CD4-positive, alpha-beta T cell (primary cell): ENCODE measurements at regions not wholly inside any gene's neighbourhood (a gene's known extent, or its start where the extent isn't known, plus 50 kb on each side); places are given as distances from the start of the nearest gene placed in this dataset.

Experiments
- ATAC-seq: fragments of 200-7000 bp; cut with Tn5 transposase; one replicate; pipeline ENCODE4 v1.10.0; 2022; ENCODE audit warnings: mild to moderate bottlenecking; ENCODE audit not compliant: poor library complexity
- CTCF ChIA-PET: fragments of 350-600 bp; sonication (Branson Sonifier 250); formaldehyde crosslinking; loops from one replicate; lab custom pipeline; 2021; ENCODE audit warnings: antibody characterized with exemption, inconsistent platforms; lab: Charles Lee
- POLR2A ChIA-PET: fragments of 350-600 bp; sonication (Branson Sonifier 250); formaldehyde crosslinking; loops from one replicate; lab custom pipeline; 2021; ENCODE audit warnings: antibody characterized with exemption, inconsistent platforms; lab: Charles Lee
- DNase-seq, 14 experiments: peaks; one replicate each; pipeline ENCODE4 v3.0.0-alpha.2; 2013 to 2020; ENCODE audit warnings: mixed read lengths in 2 of 14
- H3K27ac ChIP-seq, 2 donors: one replicate each; pipeline versions ENCODE4 v1.5.1 to v1.7.0; 2013; ENCODE audit warnings: low read length in 2 of 2, low read depth in 1 of 2, mild to moderate bottlenecking in 1 of 2
- H3K27me3 ChIP-seq, 2 experiments: 1 replicate in 1 of 2; 2 replicates in 1 of 2; pipeline versions ENCODE4 v1.6.1 to v1.7.0; 2013; ENCODE audit warnings: low read length in 2 of 2, control low read depth in 1 of 2, mild to moderate bottlenecking in 1 of 2, moderate library complexity in 1 of 2; ENCODE audit not compliant: insufficient read depth in 2 of 2, control insufficient read depth in 1 of 2
- H3K36me3 ChIP-seq: one replicate; pipeline ENCODE4 v1.6.1; 2013; ENCODE audit warnings: low read length, control low read depth; ENCODE audit not compliant: insufficient read depth
- H3K4me1 ChIP-seq: one replicate; pipeline ENCODE4 v1.6.1; 2013; ENCODE audit warnings: low read length, control low read depth; ENCODE audit not compliant: insufficient read depth
- H3K4me3 ChIP-seq: one replicate; pipeline ENCODE4 v1.5.1; 2013; ENCODE audit warnings: mild to moderate bottlenecking, low read length, moderate library complexity
- H3K9me3 ChIP-seq, 2 experiments: 1 replicate in 1 of 2; 2 replicates in 1 of 2; pipeline versions ENCODE4 v1.6.1 to v1.7.0; 2013; ENCODE audit warnings: low read length in 2 of 2, mild to moderate bottlenecking in 2 of 2, control low read depth in 1 of 2, moderate library complexity in 1 of 2; ENCODE audit not compliant: control insufficient read depth in 1 of 2, insufficient read depth in 1 of 2
- H3K27ac Mint-ChIP-seq: one replicate; pipeline ENCODE4 v1.8.0; 2020; ENCODE audit warnings: mixed read lengths
- H3K27me3 Mint-ChIP-seq: one replicate; pipeline ENCODE4 v1.8.0; 2021; ENCODE audit warnings: mixed read lengths
- H3K36me3 Mint-ChIP-seq: one replicate; pipeline ENCODE4 v1.8.0; 2021; ENCODE audit warnings: low read depth, mixed read lengths
- H3K4me1 Mint-ChIP-seq: one replicate; pipeline ENCODE4 v1.8.0; 2021; ENCODE audit warnings: low read depth, mixed read lengths
- H3K4me3 Mint-ChIP-seq: one replicate; pipeline ENCODE4 v1.8.0; 2020; ENCODE audit warnings: mild to moderate bottlenecking, mixed read lengths
- H3K9me3 Mint-ChIP-seq: one replicate; pipeline ENCODE4 v1.8.0; 2020; ENCODE audit warnings: mixed read lengths
- CTCF ChIP-seq: fragments of 200-600 bp; IDR thresholded peaks from one replicate; pipeline ENCODE4 v1.8.0; 2022; ENCODE audit warnings: antibody characterized with exemption, mild to moderate bottlenecking
- intact Hi-C, 2 experiments: fragments of 100-400 bp; cut with DNase I in 1 of 2; cut with micrococcal nuclease in 1 of 2; formaldehyde crosslinking; loops; one replicate each; pipeline versions ENCODE4 v1.15.1 to v1.9.0; 2023 to 2025; cut with DNase I, micrococcal nuclease

- H3K27me3 Mint-ChIP-seq = no peaks in the 10 kb centered on the region
- H3K36me3 Mint-ChIP-seq = no peaks in the 10 kb centered on the region
- POLR2A ChIA-PET = interaction anchor here (1.1 to 1.3 kb wide), 2 partner anchors 19 to 87 kb away, joined by 3 to 5 read pairs; no protein-coding TSS in a partner anchor
- no peaks in the 10 kb centered on the region for H3K36me3 ChIP-seq
- intact Hi-C loops = no loop called here
- H3K27ac ChIP-seq = no peak overlapping the region
- H3K4me1 Mint-ChIP-seq = peaks cover 7% of the 10 kb centered on the region
- no peaks in the 10 kb centered on the region for H3K27me3 ChIP-seq
- no peak overlapping the region for H3K4me3 ChIP-seq
- CTCF ChIA-PET = no interaction called here
- H3K4me1 ChIP-seq = no peaks in the 10 kb centered on the region
- DNase-seq (no peak), ATAC-seq (no peak)
- no peak overlapping the region for H3K27ac Mint-ChIP-seq
- no peaks in the 10 kb centered on the region for H3K9me3 Mint-ChIP-seq
- no peak for TF ChIP-seq CTCF
- no peak overlapping the region for H3K4me3 Mint-ChIP-seq
- peaks cover 0 to 5% of the 10 kb centered on the region in 2 experiments for H3K9me3 ChIP-seq
Measured at GRCh38 chr14:97891515-97891914, 1094.3 kb downstream of the VRK1 start.

- DNase-seq (no peak), ATAC-seq (no peak)
- Mint-ChIP-seq H3K27ac (no peak overlapping the region), H3K27me3 (no peaks in the 10 kb centered on the region), H3K36me3 (no peaks in the 10 kb centered on the region), H3K4me1 (peaks cover 7% of the 10 kb centered on the region), H3K4me3 (no peak overlapping the region), H3K9me3 (no peaks in the 10 kb centered on the region)
- Histone ChIP-seq H3K36me3 (no peaks in the 10 kb centered on the region), H3K4me1 (no peaks in the 10 kb centered on the region), H3K27me3 (no peaks in the 10 kb centered on the region), H3K4me3 (no peak overlapping the region), H3K27ac (no peak overlapping the region), H3K9me3 (no peaks in the 10 kb centered on the region)
- intact Hi-C loops = no loop called here
- ChIA-PET CTCF (no interaction called here), POLR2A (no interaction called here)
- no peak for TF ChIP-seq CTCF
Measured at GRCh38 chr14:97894552-97894951, 1097.4 kb downstream of the VRK1 start.

- DNase-seq (no peak), ATAC-seq (no peak)
- Histone ChIP-seq H3K36me3 (no peaks in the 10 kb centered on the region), H3K4me3 (no peak overlapping the region), H3K9me3 (no peaks in the 10 kb centered on the region), H3K27me3 (no peaks in the 10 kb centered on the region), H3K4me1 (no peaks in the 10 kb centered on the region), H3K27ac (no peak overlapping the region)
- intact Hi-C loops = no loop called here
- H3K27ac Mint-ChIP-seq = no peak overlapping the region
- no peaks in the 10 kb centered on the region for H3K9me3 Mint-ChIP-seq
- no peaks in the 10 kb centered on the region for H3K27me3 Mint-ChIP-seq
- TF ChIP-seq CTCF = no peak
- CTCF ChIA-PET = interaction anchor here (0.6 kb wide), 1 partner anchor 425 kb away, joined by 3 read pairs; no protein-coding TSS in a partner anchor
- POLR2A ChIA-PET = interaction anchor here (0.6 to 1.2 kb wide), 3 partner anchors 17 to 74 kb away, joined by 3 read pairs; no protein-coding TSS in a partner anchor
- no peaks in the 10 kb centered on the region for H3K36me3 Mint-ChIP-seq
- no peak overlapping the region for H3K4me3 Mint-ChIP-seq
- peaks cover 6% of the 10 kb centered on the region for H3K4me1 Mint-ChIP-seq
Measured at GRCh38 chr14:97900196-97900854, 1103.1 kb downstream of the VRK1 start.
